ENCODE measurements at regions not wholly inside any gene's neighbourhood (a gene's known extent, or its start where the extent isn't known, plus 50 kb on each side); places are given as distances from the start of the nearest gene placed in this dataset.

- no peak for DNase-seq
Observed at GRCh38 chr2:51108794-51109193, 76.9 kb upstream of the NRXN1 start.

GRCh38 chr2:51107841-51108240 is 75.9 kb upstream of the NRXN1 start:
- DNase-seq = no peak

GRCh38 chr2:51105811-51106210 is 73.9 kb upstream of the NRXN1 start:
- no peak for DNase-seq

GRCh38 chr2:51103205-51103604 is 71.3 kb upstream of the NRXN1 start:
- no peak for DNase-seq

GRCh38 chr2:51093016-51093415 is 61.1 kb upstream of the NRXN1 start:
- no peak for DNase-seq

GRCh38 chr2:51085420-51086068 is 53.6 kb upstream of the NRXN1 start:
- no peak for DNase-seq

- no peak for DNase-seq
Observed at GRCh38 chr2:51084750-51085149, 52.8 kb upstream of the NRXN1 start.
